ENCODE measurements at regions not wholly inside any gene's neighbourhood (a gene's known extent, or its start where the extent isn't known, plus 50 kb on each side); places are given as distances from the start of the nearest gene placed in this dataset.

DNA sequence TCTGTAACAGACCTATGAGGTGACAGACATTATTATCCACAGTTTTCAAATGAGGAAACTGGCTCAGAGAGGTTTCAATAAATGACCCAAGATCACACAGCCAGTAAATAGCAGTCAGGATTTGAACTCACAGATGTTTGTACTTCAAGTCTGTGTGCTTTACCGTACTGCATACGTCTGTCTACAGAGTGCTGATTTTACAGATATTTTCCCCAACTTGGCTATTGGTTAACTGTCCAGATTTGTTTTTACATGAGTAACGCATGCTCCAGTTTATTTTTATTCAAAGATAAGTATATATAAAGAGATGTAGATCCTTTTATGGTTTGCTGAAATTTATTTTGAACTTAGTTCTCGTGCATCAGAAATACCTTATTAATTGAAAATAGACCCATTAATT is 65.7 kb upstream of the SLC38A2 start:
- Mint-ChIP-seq H3K27me3 (ENCODE audit: unreplicated experiment) (no peaks in the 10 kb centered on the region), H3K4me1 (ENCODE audit: low read depth, unreplicated experiment) (peaks cover 12% of the 10 kb centered on the region), H3K27ac (ENCODE audit: unreplicated experiment) (no peak overlapping the region), H3K4me3 (ENCODE audit: low read depth, unreplicated experiment) (no peak overlapping the region), H3K36me3 (ENCODE audit: insufficient read depth, unreplicated experiment) (no peaks in the 10 kb centered on the region), H3K9me3 (ENCODE audit: low read depth, unreplicated experiment) (no peaks in the 10 kb centered on the region)
- no peak for TF ChIP-seq CTCF (IDR thresholded peaks at IDR 0.05; ENCODE audit: unreplicated experiment)
- DNase-seq, result no peak
- intact Hi-C loops (cut with micrococcal nuclease; ENCODE audit: unreplicated experiment), result no loop called here
- BruUV-seq (replicated peaks), result no TSS peak
- CTCF ChIA-PET, result no interaction called here

GRCh38 chr12:46437469-46437868 is 64.9 kb upstream of the SLC38A2 start:
- H3K4me3 Mint-ChIP-seq (ENCODE audit: low read depth, unreplicated experiment), result no peak overlapping the region
- H3K9me3 Mint-ChIP-seq (ENCODE audit: low read depth, unreplicated experiment), result no peaks in the 10 kb centered on the region
- peaks cover 10% of the 10 kb centered on the region for H3K4me1 Mint-ChIP-seq (ENCODE audit: low read depth, unreplicated experiment)
- TF ChIP-seq CTCF (IDR thresholded peaks at IDR 0.05; ENCODE audit: unreplicated experiment), result no peak
- no TSS peak for BruUV-seq (replicated peaks)
- CTCF ChIA-PET, result no interaction called here
- H3K27ac Mint-ChIP-seq (ENCODE audit: unreplicated experiment), result no peak overlapping the region
- H3K27me3 Mint-ChIP-seq (ENCODE audit: unreplicated experiment), result no peaks in the 10 kb centered on the region
- no peaks in the 10 kb centered on the region for H3K36me3 Mint-ChIP-seq (ENCODE audit: insufficient read depth, unreplicated experiment)
- intact Hi-C loops (cut with micrococcal nuclease; ENCODE audit: unreplicated experiment), result no loop called here
- no peak for DNase-seq

- Mint-ChIP-seq H3K36me3 (ENCODE audit: insufficient read depth, unreplicated experiment) (no peaks in the 10 kb centered on the region), H3K27ac (ENCODE audit: unreplicated experiment) (no peak overlapping the region), H3K4me1 (ENCODE audit: low read depth, unreplicated experiment) (peaks cover 17% of the 10 kb centered on the region), H3K4me3 (ENCODE audit: low read depth, unreplicated experiment) (no peak overlapping the region), H3K9me3 (ENCODE audit: low read depth, unreplicated experiment) (no peaks in the 10 kb centered on the region), H3K27me3 (ENCODE audit: unreplicated experiment) (no peaks in the 10 kb centered on the region)
- TF ChIP-seq CTCF (IDR thresholded peaks at IDR 0.05; ENCODE audit: unreplicated experiment), result no peak
- DNase-seq, result no peak
- CTCF ChIA-PET, result no interaction called here
- BruUV-seq (replicated peaks), result no TSS peak
- intact Hi-C loops (cut with micrococcal nuclease; ENCODE audit: unreplicated experiment), result no loop called here
Observed at GRCh38 chr12:46436747-46437146, 64.2 kb upstream of the SLC38A2 start.

- no peak for DNase-seq
- CTCF ChIA-PET, result no interaction called here
- Mint-ChIP-seq H3K36me3 (ENCODE audit: insufficient read depth, unreplicated experiment) (no peaks in the 10 kb centered on the region), H3K4me3 (ENCODE audit: low read depth, unreplicated experiment) (no peak overlapping the region), H3K4me1 (ENCODE audit: low read depth, unreplicated experiment) (peaks cover 22% of the 10 kb centered on the region), H3K27ac (ENCODE audit: unreplicated experiment) (no peak overlapping the region), H3K27me3 (ENCODE audit: unreplicated experiment) (no peaks in the 10 kb centered on the region), H3K9me3 (ENCODE audit: low read depth, unreplicated experiment) (no peaks in the 10 kb centered on the region)
- BruUV-seq (replicated peaks), result no TSS peak
- no peak for TF ChIP-seq CTCF (IDR thresholded peaks at IDR 0.05; ENCODE audit: unreplicated experiment)
- intact Hi-C loops (cut with micrococcal nuclease; ENCODE audit: unreplicated experiment), result no loop called here
Observed at GRCh38 chr12:46435625-46436024, 63.1 kb upstream of the SLC38A2 start.

- H3K4me1 Mint-ChIP-seq (ENCODE audit: low read depth, unreplicated experiment), result peaks cover 22% of the 10 kb centered on the region
- no peak overlapping the region for H3K27ac Mint-ChIP-seq (ENCODE audit: unreplicated experiment)
- no peaks in the 10 kb centered on the region for H3K9me3 Mint-ChIP-seq (ENCODE audit: low read depth, unreplicated experiment)
- intact Hi-C loops (cut with micrococcal nuclease; ENCODE audit: unreplicated experiment), result no loop called here
- H3K36me3 Mint-ChIP-seq (ENCODE audit: insufficient read depth, unreplicated experiment), result no peaks in the 10 kb centered on the region
- TF ChIP-seq CTCF (IDR thresholded peaks at IDR 0.05; ENCODE audit: unreplicated experiment), result no peak
- H3K4me3 Mint-ChIP-seq (ENCODE audit: low read depth, unreplicated experiment), result no peak overlapping the region
- CTCF ChIA-PET, result no interaction called here
- H3K27me3 Mint-ChIP-seq (ENCODE audit: unreplicated experiment), result no peaks in the 10 kb centered on the region
- DNase-seq, result no peak
- no TSS peak for BruUV-seq (replicated peaks)
Observed at GRCh38 chr12:46435029-46435428, 62.5 kb upstream of the SLC38A2 start.

Data from Calu3 (cell line).